ENCODE measurements at regions not wholly inside any gene's neighbourhood (a gene's known extent, or its start where the extent isn't known, plus 50 kb on each side); places are given as distances from the start of the nearest gene placed in this dataset.
"Not testable (repeated sequence)": the region's sequence is repeated elsewhere in the genome, so short reads cannot be mapped to it uniquely, and the experiment has no call there.

DNA sequence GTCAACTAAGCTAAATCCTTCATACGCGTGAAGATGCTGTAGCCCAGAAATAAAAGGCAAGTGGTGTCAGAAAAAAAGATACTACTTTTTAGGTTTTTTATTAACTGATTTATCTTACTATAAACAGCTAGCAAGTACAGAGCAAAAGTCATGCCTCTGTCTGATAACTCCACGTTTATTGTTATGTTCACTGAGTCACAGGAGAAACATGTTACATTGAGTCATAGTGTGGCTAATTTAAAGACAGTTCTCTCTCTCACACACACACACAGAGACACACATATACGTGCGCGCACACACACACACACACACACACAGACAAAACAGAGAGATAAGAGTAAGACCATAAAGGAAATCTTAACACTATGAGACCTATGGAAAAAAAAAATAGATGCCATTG is 770.0 kb upstream of the CDH10 start:
- DNase-seq (ENCODE audit: low spot score in 2 of 2) (no peak), FAIRE-seq (no peak)

DNA sequence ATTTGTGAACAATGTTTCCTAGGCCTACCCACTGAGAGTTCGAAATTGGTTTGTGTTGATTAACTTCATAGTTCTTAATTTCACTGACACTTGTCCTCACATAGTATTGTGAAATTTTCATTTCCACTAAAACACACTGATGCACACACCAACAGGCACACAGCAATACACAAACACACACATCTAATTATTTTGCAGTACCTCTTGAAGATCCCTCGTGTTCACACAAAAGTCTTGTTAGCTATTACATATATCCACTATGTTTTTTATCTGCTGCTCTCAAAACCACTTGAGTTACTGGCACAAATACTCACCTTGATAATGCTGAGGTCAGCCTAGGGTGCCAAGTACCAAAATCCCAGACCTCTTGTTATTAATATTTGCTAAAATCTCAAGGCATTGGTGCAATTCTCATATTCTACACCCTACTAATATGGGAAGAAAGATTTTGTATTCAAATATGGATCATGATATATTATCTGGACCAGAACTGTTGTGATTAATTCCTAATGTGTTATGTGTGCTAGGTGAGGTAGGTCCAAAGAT is 767.4 kb upstream of the CDH10 start:
- DNase-seq (ENCODE audit: low spot score in 2 of 2) (no peak), FAIRE-seq (no peak)

DNA sequence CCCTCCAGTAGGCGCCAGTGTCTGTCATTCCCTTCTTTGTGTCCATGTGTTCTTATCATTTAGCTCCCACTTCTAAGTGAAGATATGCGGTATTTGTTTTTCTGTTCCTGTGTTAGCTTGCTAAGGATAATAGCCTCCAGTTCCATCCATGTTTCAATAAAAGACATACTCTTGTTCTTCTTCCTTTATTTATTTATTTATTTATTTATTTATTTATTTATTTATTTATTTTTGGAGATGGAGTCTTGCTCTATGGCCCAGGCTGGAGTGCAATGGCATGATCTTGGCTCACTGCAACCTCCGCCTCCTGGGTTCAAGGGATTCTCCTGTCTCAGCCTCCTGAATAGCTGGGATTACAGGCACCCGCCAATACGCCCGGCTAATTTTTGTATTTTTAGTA is 762.6 kb upstream of the CDH10 start:
- FAIRE-seq; DNase-seq (ENCODE audit: low spot score in 2 of 2): not testable (repeated sequence)

DNA sequence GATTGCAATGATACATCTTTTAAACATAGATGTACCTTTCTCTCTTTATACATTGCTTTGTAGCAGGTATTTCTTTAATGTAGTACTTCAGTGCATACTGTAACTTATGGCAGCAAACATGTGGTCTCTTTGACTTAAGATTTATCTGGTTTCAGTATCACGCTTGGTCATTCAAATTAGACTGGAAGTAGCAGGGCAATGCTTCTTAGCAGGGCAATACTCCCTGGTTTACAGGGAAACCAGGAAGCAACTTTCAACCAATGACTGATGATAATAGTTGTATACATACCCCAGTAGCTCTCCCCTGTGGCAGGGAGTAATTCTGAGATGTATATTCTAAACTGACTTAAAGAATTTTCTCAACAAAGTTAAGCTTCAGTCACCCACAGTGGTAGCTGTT is 761.1 kb upstream of the CDH10 start:
- DNase-seq (ENCODE audit: low spot score in 2 of 2) (no peak), FAIRE-seq (no peak)

DNA sequence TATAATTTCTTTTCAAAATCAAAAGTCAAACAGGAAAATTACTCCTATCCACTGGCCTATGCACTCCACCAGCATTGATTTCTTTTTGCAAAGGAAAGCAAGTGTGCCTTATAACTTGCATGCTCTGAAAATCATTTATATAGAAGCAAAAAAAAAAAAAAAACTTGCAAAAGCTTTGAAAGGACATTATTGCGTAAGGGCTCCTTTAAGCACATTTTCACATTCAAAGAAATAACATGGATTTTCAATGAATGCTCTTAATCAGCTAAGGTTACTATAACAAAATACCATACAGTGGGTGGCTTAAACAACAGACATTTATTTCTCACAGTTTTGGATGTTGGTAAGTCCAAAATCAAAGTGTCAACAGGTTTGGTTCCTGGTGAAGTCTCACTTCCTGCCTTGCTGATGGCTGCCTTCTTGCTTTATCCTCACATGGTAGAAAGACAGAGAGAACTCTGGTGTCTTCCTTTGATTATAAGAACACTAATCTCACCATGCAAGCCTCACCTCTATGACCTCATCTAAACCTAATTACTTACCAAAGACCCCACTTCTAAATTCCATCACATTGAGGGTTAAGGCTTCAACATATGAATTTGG is 755.2 kb upstream of the CDH10 start:
- no peak for FAIRE-seq
- DNase-seq (ENCODE audit: low spot score in 2 of 2), result no peak

DNA sequence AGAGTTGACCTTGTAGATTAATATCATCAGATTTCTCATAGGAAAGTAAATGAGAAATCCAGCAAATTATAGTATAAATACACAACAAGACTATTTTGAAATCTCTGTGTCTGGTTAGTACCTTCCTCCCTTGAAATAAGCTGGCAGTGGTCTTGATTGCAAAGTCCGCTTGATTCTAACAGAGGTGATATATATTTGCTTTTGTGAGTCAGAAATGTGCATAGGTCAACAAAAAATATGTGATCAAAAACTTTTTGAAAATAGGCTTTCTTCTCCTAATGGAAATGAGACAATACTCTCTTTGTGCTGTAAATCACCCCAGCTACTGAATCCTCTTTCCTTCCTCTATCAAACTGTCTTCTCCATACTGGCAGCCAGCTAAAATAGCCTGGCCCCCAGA is 749.2 kb upstream of the CDH10 start:
- FAIRE-seq, result no peak

DNA sequence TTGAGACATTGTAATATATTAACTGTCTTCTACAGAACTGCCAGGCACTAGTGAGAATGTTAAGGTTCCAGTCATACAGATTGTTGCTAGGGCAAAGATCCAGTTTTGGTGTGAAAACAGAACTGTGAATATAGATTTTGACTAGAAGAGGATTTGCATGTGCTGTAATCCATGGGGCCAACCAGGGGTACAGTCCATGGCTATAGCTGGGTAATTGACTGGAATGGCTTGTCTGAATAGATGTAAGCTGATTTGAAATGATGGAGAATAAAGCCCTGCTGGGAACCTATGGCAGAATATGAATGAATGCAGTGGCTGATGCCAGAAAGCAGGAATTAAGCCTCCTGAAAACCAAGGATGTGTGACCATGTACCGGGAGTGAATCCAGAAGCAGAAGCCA is 748.5 kb upstream of the CDH10 start:
- FAIRE-seq, result no peak

More for the DNA sequence above, 749.2 kb upstream of the CDH10 start:
- no peak for DNase-seq (ENCODE audit: low spot score in 2 of 2)

DNA sequence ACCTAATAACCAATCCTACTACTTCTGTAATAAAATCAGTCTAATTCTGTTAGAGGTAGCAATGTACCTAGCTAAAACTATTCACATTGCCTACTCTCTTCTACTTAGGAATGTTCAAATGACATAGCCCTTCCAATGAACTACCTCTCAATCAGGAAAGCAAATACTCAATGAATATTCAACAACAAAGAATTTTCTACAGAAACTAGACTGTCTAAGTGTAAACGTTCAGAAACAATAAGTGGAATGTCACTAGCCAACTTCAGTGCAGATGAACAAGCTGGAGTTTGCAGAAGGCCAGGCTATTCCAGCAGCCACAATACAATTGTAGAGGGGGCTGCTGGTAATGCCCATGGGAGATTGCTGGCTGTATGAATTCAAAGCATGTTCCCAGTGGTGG is 743.2 kb upstream of the CDH10 start:
- DNase-seq (ENCODE audit: low spot score in 2 of 2), result no peak

More for the DNA sequence above, 748.5 kb upstream of the CDH10 start:
- no peak for DNase-seq (ENCODE audit: low spot score in 2 of 2)

DNA sequence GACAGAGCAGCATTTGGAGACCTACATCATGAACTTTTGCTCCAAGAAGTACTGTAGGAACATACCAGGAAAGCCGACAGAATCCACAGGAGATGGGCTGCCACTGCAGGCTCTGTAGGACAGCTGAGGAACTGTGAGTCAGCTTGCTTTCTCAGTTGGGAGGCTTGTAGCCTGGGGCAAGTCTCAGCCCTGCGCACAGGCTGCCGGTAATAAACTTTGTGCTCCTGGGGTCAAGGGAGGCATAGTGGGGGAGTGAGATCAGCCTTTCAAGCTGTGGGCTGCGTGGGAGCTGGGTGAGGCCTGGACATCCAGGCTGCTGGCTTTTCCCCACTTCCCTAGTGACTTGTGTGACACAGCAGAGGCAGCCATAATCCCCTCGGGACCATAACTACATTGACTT is 718.0 kb upstream of the CDH10 start:
- FAIRE-seq (no peak), DNase-seq (ENCODE audit: low spot score in 2 of 2) (no peak)

More for the DNA sequence above, 743.2 kb upstream of the CDH10 start:
- no peak for FAIRE-seq

DNA sequence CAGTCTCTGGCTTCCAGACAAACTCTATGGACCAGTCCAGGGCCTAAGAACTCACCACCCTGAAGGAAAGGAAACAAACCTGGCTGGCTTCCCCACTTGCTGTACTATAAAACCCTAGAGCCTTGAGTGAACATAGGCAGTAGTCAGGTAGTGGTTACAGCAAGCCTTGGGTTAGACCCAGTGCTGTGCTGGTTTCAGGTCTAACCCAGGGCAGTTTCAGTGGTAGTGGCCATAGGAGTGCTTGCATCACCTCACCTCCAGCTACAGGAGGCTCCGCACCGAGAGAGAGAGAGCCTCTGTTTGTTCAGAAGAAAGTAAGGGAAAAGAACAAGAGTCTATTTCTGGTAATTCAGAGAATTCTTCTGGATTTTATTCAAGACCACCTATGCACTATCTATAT is 714.1 kb upstream of the CDH10 start:
- DNase-seq (ENCODE audit: low spot score in 2 of 2), result no peak
- no peak for FAIRE-seq

DNA sequence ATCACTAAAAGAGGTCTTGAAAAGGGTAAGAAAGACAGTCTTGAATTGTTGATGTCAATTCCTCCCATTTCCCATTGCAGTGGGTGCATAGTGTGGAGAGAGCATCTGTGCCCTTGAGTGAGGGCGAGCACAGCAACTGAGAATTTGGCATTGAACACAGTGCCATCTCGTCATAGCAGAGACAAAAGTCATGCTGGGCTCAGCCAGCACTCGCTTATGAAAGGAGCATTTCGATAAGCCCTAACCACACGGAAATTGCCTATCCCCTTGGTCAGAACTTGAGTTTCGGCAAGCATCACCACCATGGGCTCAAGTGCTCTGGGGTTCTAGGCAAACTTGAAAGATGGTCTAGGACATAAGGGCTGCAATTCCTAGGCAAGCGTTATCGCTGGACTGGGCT is 712.8 kb upstream of the CDH10 start:
- DNase-seq (ENCODE audit: low spot score in 2 of 2) (no peak), FAIRE-seq (no peak)

DNA sequence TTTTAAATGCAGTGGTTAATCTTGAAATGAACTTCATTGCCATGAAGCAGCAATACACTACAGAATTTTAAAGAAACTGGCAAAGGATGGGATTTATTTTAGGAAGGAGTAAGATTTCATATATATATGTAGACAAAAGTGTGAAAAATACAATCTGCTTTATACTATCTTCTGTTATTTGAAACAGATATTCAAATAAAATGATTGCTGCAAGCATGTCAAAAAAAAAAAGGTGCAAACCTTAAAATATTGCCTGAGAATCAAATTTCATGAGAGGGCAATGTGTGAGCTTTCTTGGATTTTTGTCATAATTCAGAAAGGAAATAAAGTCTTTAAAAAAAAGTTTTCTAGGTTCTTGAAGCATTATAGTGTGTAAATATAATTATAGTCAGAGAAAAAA is 705.0 kb upstream of the CDH10 start:
- FAIRE-seq (no peak), DNase-seq (ENCODE audit: low spot score in 2 of 2) (no peak)

DNA sequence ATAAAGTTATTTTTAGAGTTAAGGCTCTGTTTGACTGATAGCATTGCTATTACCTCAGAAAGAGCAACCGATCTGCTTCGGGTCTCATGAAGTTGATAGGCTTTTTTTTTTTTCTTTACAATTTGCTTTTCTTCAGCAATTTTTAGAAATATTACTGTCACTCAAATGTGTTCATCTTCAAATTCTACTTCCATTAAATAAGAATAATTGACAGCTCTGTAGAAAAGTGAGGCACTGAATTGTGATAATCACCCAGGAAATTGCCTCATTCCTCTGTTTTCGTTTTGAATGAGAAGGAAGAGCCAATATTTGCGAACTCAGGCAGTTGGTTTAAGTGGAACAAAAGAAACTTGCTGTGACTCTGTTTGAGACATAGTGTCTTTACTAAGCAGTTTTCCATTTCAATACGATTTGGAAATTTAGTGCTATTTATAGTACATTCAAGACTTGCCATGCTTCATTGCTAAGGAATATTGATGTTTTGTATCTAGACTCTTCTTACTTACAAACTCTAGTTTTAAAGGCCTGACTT is 700.5 kb upstream of the CDH10 start:
- DNase-seq (ENCODE audit: low spot score in 2 of 2), result no peak

DNA sequence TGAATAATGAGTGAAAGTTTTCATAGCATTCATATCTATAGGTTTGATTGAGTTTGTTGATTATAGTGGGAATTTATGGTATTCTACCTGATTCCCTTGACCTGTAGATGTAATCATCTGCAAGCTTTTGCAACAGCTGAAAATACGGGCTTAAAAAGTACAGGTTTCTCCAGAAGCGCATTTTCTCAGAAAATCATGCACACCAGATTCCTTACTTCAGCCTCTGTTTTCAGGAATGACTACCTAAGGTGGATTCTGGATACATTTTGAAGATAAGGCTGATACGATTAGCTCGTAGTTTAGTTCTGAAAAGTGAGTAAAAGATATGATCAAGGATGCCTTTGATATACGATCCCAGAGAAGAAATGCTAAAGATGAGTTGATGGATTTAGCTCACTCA is 694.8 kb upstream of the CDH10 start:
- DNase-seq (ENCODE audit: low spot score in 2 of 2), result no peak
- FAIRE-seq, result no peak

More for the DNA sequence above, 700.5 kb upstream of the CDH10 start:
- FAIRE-seq, result no peak

DNA sequence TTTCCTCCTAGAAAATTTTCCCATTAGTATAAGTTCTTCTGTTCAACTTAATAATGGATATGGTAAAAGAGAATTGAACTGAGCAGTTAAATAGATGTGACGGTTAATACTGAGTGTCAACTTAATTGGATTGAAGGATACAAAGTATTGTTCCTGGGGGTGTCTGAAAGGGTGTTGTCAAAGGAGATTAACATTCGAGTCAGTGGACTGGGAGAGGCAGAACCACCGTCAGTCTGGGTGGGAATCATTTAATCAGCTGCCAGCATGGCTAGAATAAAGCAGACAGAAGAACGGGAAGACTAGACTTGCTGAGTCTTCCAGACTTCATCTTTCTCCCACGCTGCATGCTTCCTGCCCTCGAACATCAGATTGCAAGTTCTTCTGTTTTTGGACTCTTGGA is 689.6 kb upstream of the CDH10 start:
- no peak for FAIRE-seq

DNA sequence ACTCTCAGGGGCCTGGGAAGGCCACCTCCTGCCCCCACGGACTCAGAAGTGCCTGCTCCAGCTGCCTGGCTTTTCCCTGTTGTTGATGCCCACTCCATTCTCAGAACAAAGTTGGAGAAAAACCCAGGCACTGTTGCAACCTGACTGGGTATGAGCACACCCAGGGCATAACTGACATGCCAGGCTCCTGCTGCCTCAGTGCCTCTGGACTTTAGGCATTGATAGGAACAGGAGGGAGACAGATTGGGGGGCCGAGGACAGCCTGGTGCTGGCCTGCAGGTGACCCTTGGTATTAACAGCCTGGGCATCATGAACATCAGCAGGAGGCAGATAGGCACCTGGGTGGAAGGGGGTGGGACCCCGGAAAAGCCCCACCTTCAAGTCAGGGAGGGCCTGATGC is 685.9 kb upstream of the CDH10 start:
- DNase-seq (ENCODE audit: low spot score in 2 of 2) (no peak), FAIRE-seq (no peak)

More for the DNA sequence above, 689.6 kb upstream of the CDH10 start:
- DNase-seq (ENCODE audit: low spot score in 2 of 2), result no peak

DNA sequence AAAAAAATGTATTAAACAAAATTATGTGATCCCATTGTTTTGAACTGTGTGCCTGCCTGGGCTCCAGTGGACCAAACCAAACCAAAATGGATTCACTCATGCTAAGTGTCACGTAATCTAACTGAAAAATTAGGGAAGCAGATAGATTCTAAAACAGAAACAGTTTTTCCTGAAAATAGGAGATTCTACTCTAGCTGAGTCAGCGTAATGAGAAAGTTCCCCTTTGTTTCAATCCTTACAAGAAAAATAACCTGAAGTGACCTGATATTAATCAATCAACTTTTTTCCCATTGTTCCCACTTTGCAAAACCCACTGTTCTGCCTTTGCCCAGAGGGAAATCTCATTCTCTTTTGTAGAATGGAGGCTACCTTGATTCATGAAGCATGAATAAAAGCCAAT is 682.4 kb upstream of the CDH10 start:
- no peak for FAIRE-seq

DNA sequence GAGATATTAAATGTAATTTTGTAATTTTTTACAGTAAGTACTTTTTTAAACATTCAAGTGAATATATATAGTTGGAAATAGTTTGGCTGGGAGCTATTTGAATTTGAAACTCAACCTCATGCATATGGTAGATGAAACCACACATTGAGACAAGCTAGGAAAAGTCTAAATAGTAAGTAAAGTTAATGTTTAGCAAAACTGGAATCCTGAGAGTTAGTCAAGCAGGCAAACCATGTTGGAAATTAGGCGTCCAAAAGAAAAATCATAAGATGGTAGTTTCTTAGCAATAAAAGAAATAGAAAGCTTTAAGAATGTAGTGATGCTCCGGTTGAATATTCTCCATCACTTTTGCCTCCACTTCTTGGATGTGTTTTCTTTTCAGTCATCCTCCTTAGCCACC is 657.1 kb upstream of the CDH10 start:
- FAIRE-seq, result no peak

More for the DNA sequence above, 682.4 kb upstream of the CDH10 start:
- DNase-seq (ENCODE audit: low spot score in 2 of 2), result no peak

DNA sequence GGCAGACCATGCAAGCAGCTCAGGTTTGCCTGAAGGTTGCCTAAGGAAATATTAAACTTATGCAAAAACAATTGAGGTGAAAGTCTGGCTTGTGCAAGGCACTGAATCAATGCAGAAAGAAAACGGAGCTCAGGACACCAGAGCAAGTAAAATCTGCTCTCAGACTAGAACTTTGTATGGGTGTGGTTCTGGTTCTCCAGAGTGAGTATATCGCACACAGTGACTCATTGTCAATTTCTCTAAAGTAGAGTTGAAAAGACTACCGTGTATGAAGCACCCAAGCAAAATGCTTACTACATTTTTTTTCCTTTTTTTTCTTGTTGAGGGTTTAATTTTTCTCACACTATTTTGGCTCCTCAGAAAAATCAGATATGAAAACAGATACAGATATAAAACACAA is 650.3 kb upstream of the CDH10 start:
- DNase-seq (ENCODE audit: low spot score in 2 of 2), result no peak
- FAIRE-seq, result no peak

More for the DNA sequence above, 657.1 kb upstream of the CDH10 start:
- DNase-seq (ENCODE audit: low spot score in 2 of 2), result no peak

DNA sequence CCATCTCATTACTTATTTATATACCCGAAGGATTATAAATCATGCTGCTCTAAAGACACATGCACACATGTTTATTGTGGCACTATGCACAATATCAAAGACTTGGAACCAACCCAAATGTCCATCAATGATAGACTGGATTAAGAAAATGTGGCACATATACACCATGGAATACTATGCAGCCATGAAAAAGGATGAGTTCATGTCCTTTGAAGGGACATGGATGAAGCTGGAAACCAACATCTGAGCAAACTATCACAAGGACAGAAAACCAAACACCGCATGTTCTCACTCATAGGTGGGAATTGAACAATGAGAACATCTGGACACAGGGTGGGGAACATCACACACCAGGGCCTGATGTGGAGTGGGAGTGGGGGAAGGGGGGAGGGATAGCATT is 645.0 kb upstream of the CDH10 start:
- FAIRE-seq; DNase-seq (ENCODE audit: low spot score in 2 of 2): not testable (repeated sequence)

DNA sequence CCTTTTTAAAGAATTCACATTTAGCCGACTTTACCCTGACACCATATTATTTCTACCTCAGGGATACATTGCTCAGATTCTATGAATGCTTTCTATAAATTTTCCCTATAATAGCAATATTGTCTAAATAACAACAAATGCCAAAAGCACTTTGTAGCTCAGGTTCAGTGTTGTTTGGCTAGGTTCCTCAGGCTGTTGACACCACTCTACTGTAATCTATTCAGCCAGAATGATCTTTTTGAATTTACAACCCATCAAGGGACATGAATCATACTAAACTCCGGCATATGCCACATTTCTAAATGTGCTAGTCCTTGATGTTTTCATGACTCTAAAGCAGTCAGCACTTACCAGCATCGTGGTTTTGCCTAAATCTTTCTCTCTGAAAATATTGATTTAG is 641.5 kb upstream of the CDH10 start:
- no peak for DNase-seq (ENCODE audit: low spot score in 2 of 2)

DNA sequence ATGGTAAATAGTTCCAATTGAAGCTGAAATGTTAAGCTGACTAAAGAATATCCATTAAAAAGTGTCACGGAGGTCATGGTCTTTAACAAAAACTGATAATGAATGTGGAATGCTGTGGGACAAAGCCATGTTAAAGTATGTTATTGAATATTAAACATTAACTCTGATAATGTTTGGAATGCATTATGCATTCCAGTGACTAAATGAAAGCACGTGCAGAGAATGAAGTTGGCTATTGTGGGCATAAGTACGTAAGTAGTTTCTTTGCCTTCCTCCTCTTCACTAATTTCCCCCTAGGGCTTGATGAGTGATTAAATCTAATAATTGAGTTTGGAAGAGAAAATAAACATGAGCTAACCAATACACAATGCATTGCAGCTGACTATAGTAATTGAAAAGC is 640.4 kb upstream of the CDH10 start:
- no peak for DNase-seq (ENCODE audit: low spot score in 2 of 2)
- no peak for FAIRE-seq

More for the DNA sequence above, 641.5 kb upstream of the CDH10 start:
- FAIRE-seq, result no peak

Measured in frontal cortex (tissue), 3 donors.